Tibial artery (tissue), 4 donors: ENCODE measurements at regions not wholly inside any gene's neighbourhood (a gene's known extent, or its start where the extent isn't known, plus 50 kb on each side); places are given as distances from the start of the nearest gene placed in this dataset.
"Not testable (repeated sequence)": the region's sequence is repeated elsewhere in the genome, so short reads cannot be mapped to it uniquely, and the experiment has no call there.

ENCODE experiments used
- DNase-seq, 2 donors: peaks; one replicate each; pipeline ENCODE4 v3.0.0-alpha.2; 2019
- H3K27ac ChIP-seq, 2 donors: fragments of 200-600 bp; sonication (generic) in 1 of 2; 1 replicate in 1 of 2; 2 replicates in 1 of 2; pipeline ENCODE4 v1.5.1; 2018 to 2019; ENCODE audit warnings: mild to moderate bottlenecking in 1 of 2
- H3K27me3 ChIP-seq, 2 donors: fragments of 200-600 bp; sonication (generic) in 1 of 2; one replicate each; pipeline versions ENCODE4 v1.5.1 to v1.6.0; 2016 to 2019
- H3K36me3 ChIP-seq, 3 donors: fragments of 200-600 bp; sonication (generic) in 2 of 3; one replicate each; pipeline ENCODE4 v1.5.1; 2016 to 2019; ENCODE audit warnings: mild to moderate bottlenecking in 2 of 3
- H3K4me1 ChIP-seq, 4 donors: fragments of 200-600 bp; sonication (generic) in 2 of 4; 1 replicate in 3 of 4; 2 replicates in 1 of 4; pipeline ENCODE4 v1.5.1; 2016 to 2019
- H3K4me3 ChIP-seq, 2 donors: fragments of 200-600 bp; sonication (generic) in 1 of 2; 1 replicate in 1 of 2; 2 replicates in 1 of 2; pipeline ENCODE4 v1.5.1; 2018 to 2019; ENCODE audit warnings: mild to moderate bottlenecking in 2 of 2
- H3K9me3 ChIP-seq, 3 donors: fragments of 200-600 bp; sonication (generic) in 1 of 3; one replicate each; pipeline ENCODE4 v1.5.1; 2016 to 2019
- CTCF ChIP-seq, 2 experiments: fragments of 200-600 bp in 1 of 2; fragments of 450-650 bp in 1 of 2; IDR thresholded peaks; one replicate each; pipeline ENCODE4 v1.5.1; 2017 to 2019; ENCODE audit warnings: antibody characterized with exemption in 2 of 2, mild to moderate bottlenecking in 1 of 2, moderate library complexity in 1 of 2
- intact Hi-C: fragments of 100-400 bp; cut with DNase I; formaldehyde crosslinking; loops from one replicate; pipeline ENCODE4 v1.15.0; 2023; ENCODE audit warnings: low total_unique reads

- H3K4me1 ChIP-seq, H3K4me3 ChIP-seq, intact Hi-C loops, H3K36me3 ChIP-seq, H3K27me3 ChIP-seq, H3K27ac ChIP-seq, DNase-seq, H3K9me3 ChIP-seq: not testable (repeated sequence)
Observed at GRCh38 chr1:147348592-147348991, 106.1 kb downstream of the CHD1L start.

- Histone ChIP-seq H3K36me3 (no peaks in the 10 kb centered on the region), H3K4me3 (no peak overlapping the region), H3K4me1 (no peaks in the 10 kb centered on the region), H3K9me3 (no peaks in the 10 kb centered on the region), H3K27me3 (no peaks in the 10 kb centered on the region), H3K27ac (no peak overlapping the region)
- intact Hi-C loops: no loop called here
- TF ChIP-seq CTCF (IDR thresholded peaks at IDR 0.05): no peak
- DNase-seq: no peak
Observed at GRCh38 chr1:147349533-147349932, 107.0 kb downstream of the CHD1L start.

- no peak for TF ChIP-seq CTCF (IDR thresholded peaks at IDR 0.05)
- intact Hi-C loops: no loop called here
- Histone ChIP-seq H3K9me3 (no peaks in the 10 kb centered on the region), H3K4me3 (no peak overlapping the region), H3K27me3 (no peaks in the 10 kb centered on the region), H3K4me1 (no peaks in the 10 kb centered on the region), H3K27ac (no peak overlapping the region), H3K36me3 (no peaks in the 10 kb centered on the region)
- no peak for DNase-seq
Observed at GRCh38 chr1:147351140-147351835, 108.8 kb downstream of the CHD1L start.

GRCh38 chr1:147377263-147378246 lies 135.1 kb downstream of the CHD1L start:
- no peaks in the 10 kb centered on the region for H3K36me3 ChIP-seq
- TF ChIP-seq CTCF (IDR thresholded peaks at IDR 0.05): no peak
- intact Hi-C loops: no loop called here

GRCh38 chr1:147379889-147380288 lies 137.4 kb downstream of the CHD1L start:
- H3K9me3 ChIP-seq: no peaks in the 10 kb centered on the region
- DNase-seq: no peak
- H3K4me1 ChIP-seq: no peaks in the 10 kb centered on the region
- TF ChIP-seq CTCF (IDR thresholded peaks at IDR 0.05): no peak
- H3K36me3 ChIP-seq: no peaks in the 10 kb centered on the region
- H3K4me3 ChIP-seq: no peak overlapping the region
- intact Hi-C loops: no loop called here
- no peak overlapping the region for H3K27ac ChIP-seq
- no peaks in the 10 kb centered on the region for H3K27me3 ChIP-seq

More at GRCh38 chr1:147377263-147378246, 135.1 kb downstream of the CHD1L start:
- Histone ChIP-seq H3K4me3 (no peak overlapping the region), H3K4me1 (no peaks in the 10 kb centered on the region), H3K27me3 (no peaks in the 10 kb centered on the region), H3K27ac (no peak overlapping the region), H3K9me3 (no peaks in the 10 kb centered on the region)
- no peak for DNase-seq

GRCh38 chr1:147384804-147385203 lies 142.3 kb downstream of the CHD1L start:
- intact Hi-C loops: no loop called here
- H3K27ac ChIP-seq: no peak overlapping the region

More at GRCh38 chr1:147384804-147385203, 142.3 kb downstream of the CHD1L start:
- DNase-seq: no peak
- H3K4me1 ChIP-seq: no peaks in the 10 kb centered on the region
- peaks cover 0 to 3% of the 10 kb centered on the region in 2 donors for H3K27me3 ChIP-seq
- H3K4me3 ChIP-seq: no peak overlapping the region
- H3K36me3 ChIP-seq: no peaks in the 10 kb centered on the region
- no peak for TF ChIP-seq CTCF (IDR thresholded peaks at IDR 0.05)
- H3K9me3 ChIP-seq: no peaks in the 10 kb centered on the region
